ENCODE measurements at regions not wholly inside any gene's neighbourhood (a gene's known extent, or its start where the extent isn't known, plus 50 kb on each side); places are given as distances from the start of the nearest gene placed in this dataset.

DNA sequence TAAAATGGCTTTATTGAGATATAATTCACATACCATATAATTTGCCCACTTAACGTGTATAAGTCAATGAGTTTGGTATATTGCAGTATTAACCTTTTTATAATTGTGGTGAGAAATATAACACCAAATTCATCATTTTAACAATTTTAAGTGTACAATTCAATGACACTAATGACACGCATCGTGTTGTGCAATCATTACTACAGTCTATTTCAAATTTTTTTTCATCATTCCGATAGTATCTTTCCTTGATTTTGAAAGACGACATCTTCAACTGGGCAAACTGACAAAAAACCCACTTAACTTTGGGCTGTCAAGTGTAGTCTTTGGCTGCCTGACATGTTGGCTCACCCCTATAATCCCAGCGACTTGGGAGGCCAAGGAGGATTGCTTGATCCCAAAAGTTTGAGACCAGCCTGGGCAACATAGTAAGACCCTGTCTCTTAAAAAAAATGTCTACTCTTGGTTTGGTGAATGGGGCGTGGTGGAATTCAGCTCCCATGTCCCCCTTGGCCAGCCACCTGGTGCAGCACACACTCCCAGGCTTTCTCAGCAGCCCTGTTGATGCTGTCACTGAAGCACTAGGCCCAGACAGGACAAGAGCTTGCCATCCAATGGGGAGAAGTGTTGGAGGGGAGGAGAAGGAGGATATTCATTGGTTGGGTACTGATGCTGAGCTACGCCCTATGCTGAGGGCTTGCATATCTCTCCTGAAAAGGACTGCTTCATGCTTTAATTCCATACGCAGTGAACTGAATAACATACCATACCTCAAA is 150.5 kb downstream of the CD83 start:
- no peak overlapping the region for H3K9ac ChIP-seq (ENCODE audit: low read length)
- H3K9me3 ChIP-seq (ENCODE audit: insufficient read depth, low read length): peaks cover 20% of the 10 kb centered on the region
- no peak overlapping the region for H3K4me2 ChIP-seq (ENCODE audit: low read depth, low read length, poor library complexity, severe bottlenecking)
- H3K36me3 ChIP-seq (ENCODE audit: low read length): peaks cover 6% of the 10 kb centered on the region; the same call in 1 of the 2 replicates
- no peak overlapping the region for H3K4me3 ChIP-seq (ENCODE audit: insufficient read depth, low read length, poor library complexity, severe bottlenecking)
- H3F3A ChIP-seq (ENCODE audit: insufficient read depth): no peaks in the 10 kb centered on the region
- H3K27me3 ChIP-seq (ENCODE audit: low read length): no peaks in the 10 kb centered on the region
- H3K79me2 ChIP-seq (ENCODE audit: insufficient read depth, low read length): no peaks in the 10 kb centered on the region
- H3K9me2 ChIP-seq (replicated peaks; ENCODE audit: insufficient read depth, low read length): no peaks in the 10 kb centered on the region
- H3K27ac ChIP-seq (ENCODE audit: low read depth, low read length): no peak overlapping the region
- H2AFZ ChIP-seq (ENCODE audit: low read depth, low read length, severe bottlenecking): no peak overlapping the region
- no peaks in the 10 kb centered on the region for H4K20me1 ChIP-seq (ENCODE audit: low read depth, low read length)
- TF ChIP-seq, protein P1, sequence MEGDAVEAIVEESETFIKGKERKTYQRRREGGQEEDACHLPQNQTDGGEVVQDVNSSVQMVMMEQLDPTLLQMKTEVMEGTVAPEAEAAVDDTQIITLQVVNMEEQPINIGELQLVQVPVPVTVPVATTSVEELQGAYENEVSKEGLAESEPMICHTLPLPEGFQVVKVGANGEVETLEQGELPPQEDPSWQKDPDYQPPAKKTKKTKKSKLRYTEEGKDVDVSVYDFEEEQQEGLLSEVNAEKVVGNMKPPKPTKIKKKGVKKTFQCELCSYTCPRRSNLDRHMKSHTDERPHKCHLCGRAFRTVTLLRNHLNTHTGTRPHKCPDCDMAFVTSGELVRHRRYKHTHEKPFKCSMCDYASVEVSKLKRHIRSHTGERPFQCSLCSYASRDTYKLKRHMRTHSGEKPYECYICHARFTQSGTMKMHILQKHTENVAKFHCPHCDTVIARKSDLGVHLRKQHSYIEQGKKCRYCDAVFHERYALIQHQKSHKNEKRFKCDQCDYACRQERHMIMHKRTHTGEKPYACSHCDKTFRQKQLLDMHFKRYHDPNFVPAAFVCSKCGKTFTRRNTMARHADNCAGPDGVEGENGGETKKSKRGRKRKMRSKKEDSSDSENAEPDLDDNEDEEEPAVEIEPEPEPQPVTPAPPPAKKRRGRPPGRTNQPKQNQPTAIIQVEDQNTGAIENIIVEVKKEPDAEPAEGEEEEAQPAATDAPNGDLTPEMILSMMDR (IDR thresholded peaks at IDR 0.05; ENCODE audit: insufficient read depth, low read length, poor library complexity, severe bottlenecking): no peak
- no peak for TF ChIP-seq EZH2phosphoT487 (conservative IDR thresholded peaks at IDR 0.05; ENCODE audit: low read length)

DNA sequence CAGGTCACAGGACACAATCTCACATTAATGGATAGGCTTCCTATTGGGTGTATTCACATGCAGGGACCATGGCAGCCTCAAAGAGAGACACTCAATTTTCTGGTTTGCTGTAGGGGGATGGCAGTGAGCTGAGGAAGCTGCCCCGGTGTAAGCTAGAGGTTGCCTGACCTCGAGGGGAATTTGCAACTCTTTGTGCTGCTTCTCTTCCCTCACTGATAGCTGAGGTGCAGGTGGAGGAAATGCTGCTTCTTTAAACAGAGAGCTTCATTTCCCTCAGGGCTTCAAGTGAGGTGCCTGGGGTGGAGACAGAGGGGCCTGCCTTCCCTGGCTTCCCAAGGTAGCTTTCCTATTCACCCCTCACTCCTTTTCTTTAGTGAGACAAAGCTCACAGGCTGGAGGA is 151.9 kb downstream of the CD83 start:
- H3K9ac ChIP-seq (ENCODE audit: low read length): no peak overlapping the region
- H3K27ac ChIP-seq (ENCODE audit: low read depth, low read length): no peak overlapping the region
- no peaks in the 10 kb centered on the region for H3F3A ChIP-seq (ENCODE audit: insufficient read depth)
- H3K4me3 ChIP-seq (ENCODE audit: insufficient read depth, low read length, poor library complexity, severe bottlenecking): no peak overlapping the region
- H2AFZ ChIP-seq (ENCODE audit: low read depth, low read length, severe bottlenecking): no peak overlapping the region
- H3K27me3 ChIP-seq (ENCODE audit: low read length): no peaks in the 10 kb centered on the region
- no peak overlapping the region for H3K4me2 ChIP-seq (ENCODE audit: low read depth, low read length, poor library complexity, severe bottlenecking)
- TF ChIP-seq, protein P1 (IDR thresholded peaks at IDR 0.05; ENCODE audit: insufficient read depth, low read length, poor library complexity, severe bottlenecking): no peak
- TF ChIP-seq EZH2phosphoT487 (conservative IDR thresholded peaks at IDR 0.05; ENCODE audit: low read length): no peak
- peaks cover 13% of the 10 kb centered on the region; the same call in 1 of the 2 replicates for H3K9me3 ChIP-seq (ENCODE audit: insufficient read depth, low read length)
- H4K20me1 ChIP-seq (ENCODE audit: low read depth, low read length): no peaks in the 10 kb centered on the region
- no peaks in the 10 kb centered on the region for H3K9me2 ChIP-seq (replicated peaks; ENCODE audit: insufficient read depth, low read length)
- H3K79me2 ChIP-seq (ENCODE audit: insufficient read depth, low read length): no peaks in the 10 kb centered on the region
- H3K36me3 ChIP-seq (ENCODE audit: low read length): no peaks in the 10 kb centered on the region; the same call in 1 of the 2 replicates

DNA sequence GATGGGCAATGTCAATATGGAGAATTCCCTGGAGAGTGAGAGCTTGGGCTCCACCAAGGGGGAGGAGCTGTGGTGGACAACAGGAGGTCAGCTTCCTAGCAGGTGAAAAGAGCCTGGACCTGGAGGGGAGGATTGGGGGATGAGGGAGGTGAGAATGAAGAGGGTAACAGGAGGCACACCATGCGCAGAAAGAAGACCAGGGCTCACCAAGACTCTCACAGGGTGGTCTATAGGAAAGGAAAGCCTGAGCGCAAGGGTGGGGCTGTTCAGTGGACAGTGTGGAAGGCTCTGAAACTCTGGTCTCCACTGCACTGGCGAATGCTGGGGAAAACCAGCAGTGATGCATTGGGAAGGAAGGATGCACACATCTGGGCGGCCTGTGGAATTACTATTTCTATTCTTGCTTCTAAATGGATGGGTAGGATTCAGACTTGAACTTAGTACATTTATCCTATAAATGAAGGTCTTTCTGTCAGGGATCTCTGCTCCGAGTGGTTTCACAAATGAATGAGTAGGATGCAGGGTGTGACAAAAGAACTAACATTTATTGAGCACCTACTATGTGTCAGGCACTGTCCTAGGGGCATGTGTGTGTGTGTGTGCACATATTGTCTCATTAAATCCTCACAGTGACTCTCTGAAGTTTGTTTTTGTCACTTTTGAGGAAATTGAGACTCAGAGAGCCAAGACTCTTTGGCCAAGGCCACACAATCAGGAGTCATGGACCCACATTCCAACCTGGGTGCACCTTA is 152.7 kb downstream of the CD83 start:
- no peak overlapping the region for H3K4me3 ChIP-seq (ENCODE audit: insufficient read depth, low read length, poor library complexity, severe bottlenecking)
- H3K36me3 ChIP-seq (ENCODE audit: low read length): no peaks in the 10 kb centered on the region; the same call in 1 of the 2 replicates
- H3K9me3 ChIP-seq (ENCODE audit: insufficient read depth, low read length): peaks cover 13% of the 10 kb centered on the region; the same call in 1 of the 2 replicates
- H3K27me3 ChIP-seq (ENCODE audit: low read length): no peaks in the 10 kb centered on the region
- no peak overlapping the region for H2AFZ ChIP-seq (ENCODE audit: low read depth, low read length, severe bottlenecking)
- TF ChIP-seq EZH2phosphoT487 (conservative IDR thresholded peaks at IDR 0.05; ENCODE audit: low read length): no peak
- TF ChIP-seq, protein P1 (IDR thresholded peaks at IDR 0.05; ENCODE audit: insufficient read depth, low read length, poor library complexity, severe bottlenecking): no peak
- H3K9me2 ChIP-seq (replicated peaks; ENCODE audit: insufficient read depth, low read length): no peaks in the 10 kb centered on the region
- no peak overlapping the region for H3K27ac ChIP-seq (ENCODE audit: low read depth, low read length)
- H4K20me1 ChIP-seq (ENCODE audit: low read depth, low read length): no peaks in the 10 kb centered on the region
- H3F3A ChIP-seq (ENCODE audit: insufficient read depth): no peaks in the 10 kb centered on the region
- no peak overlapping the region for H3K9ac ChIP-seq (ENCODE audit: low read length)
- no peaks in the 10 kb centered on the region for H3K79me2 ChIP-seq (ENCODE audit: insufficient read depth, low read length)
- H3K4me2 ChIP-seq (ENCODE audit: low read depth, low read length, poor library complexity, severe bottlenecking): no peak overlapping the region
